ENCODE measurements at regions not wholly inside any gene's neighbourhood (a gene's known extent, or its start where the extent isn't known, plus 50 kb on each side); places are given as distances from the start of the nearest gene placed in this dataset.
"Not testable (repeated sequence)": the region's sequence is repeated elsewhere in the genome, so short reads cannot be mapped to it uniquely, and the experiment has no call there.

DNA sequence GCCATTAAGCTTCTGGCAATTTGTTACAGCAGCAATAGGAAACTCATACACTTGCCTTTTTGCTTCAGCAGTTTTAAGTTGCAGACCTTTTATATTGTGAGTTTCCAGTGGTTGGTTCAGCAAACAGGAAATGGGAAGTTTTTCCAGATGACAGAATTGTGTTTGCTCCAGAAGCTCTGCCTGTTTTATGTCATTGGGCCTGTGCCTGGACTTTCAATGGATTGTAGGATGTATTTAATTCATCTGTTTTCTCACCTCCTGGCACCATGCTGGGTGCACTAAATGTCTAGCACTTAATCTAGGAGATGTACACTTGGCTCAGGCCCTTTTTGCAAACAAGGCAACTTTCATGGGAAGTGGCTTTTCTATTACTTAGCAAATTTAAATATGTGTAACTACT is 100.4 kb upstream of the CLINT1 start:
- no peak for DNase-seq

DNA sequence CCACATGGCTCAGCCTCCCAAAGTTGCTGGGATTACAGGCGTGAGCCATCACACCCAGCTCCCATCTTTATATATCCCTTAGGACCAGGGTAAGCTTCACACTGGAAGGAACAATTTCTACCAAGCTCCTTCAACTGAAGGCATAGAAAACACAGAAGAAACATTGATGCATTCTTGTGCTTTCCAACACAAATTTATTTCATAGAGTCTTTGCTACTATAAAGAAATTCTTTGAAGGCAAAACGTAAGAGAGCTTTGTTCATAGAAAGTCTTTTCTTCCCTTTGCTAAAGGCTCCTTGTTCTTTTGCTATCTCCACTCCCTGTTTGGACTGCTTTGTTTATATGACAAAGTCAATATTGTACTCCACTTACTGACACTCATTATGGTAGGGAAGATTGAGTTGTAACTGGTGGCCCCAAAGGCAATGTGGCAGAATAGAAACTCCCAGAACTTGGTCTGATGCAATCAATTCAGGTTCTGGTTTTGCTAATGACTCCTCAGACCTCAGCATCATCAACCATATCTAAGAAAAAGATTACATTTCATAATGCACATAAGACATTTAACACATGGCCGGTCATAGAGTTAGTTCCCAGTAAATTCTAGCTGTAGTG is 97.4 kb upstream of the CLINT1 start:
- DNase-seq: no peak

DNA sequence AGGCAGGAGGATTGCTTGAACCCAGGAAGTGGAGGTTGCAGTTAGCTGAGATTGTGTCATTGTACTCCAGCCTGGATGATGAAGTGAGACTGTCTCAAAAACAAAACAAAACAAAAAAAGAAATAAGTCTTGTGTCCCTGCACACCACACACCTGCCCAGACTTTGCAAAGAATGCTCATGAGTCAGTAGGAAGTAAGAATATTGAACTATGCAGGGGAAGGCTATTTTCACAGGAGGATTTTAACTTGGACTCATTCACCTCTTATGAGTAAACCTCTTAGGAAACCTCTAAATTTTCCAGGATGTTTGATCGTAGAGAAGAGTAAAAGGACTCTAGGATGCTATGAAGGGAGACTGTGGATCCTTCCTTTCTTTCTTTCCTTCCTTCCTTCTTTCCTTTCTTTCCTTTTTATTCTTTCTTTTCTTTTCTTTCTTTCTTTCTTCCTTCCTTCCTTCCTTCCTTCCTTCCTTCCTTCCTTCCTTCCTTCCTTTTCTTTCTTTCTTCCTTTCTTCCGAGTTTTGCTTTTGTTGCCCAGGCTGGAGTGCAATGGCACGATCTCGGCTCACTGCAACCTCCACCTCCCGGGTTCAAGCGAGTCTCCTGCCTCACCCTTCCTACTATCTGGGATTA is 96.7 kb upstream of the CLINT1 start:
- DNase-seq: no peak

DNA sequence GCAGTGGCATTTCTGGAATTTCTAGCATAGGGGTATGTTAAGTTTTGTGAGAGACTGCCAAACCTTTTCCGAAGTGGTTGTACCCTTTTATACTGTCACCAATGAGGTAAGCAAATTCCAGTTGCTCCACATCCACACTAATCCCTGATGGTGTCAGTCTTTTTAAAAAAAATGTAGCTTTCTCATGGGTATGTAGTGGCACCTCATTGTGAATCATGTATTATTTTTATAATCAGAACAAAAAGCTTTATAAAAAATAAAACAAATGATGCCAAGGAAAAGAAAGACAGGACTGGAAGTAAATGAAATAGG is 93.4 kb upstream of the CLINT1 start:
- no peak for DNase-seq

DNA sequence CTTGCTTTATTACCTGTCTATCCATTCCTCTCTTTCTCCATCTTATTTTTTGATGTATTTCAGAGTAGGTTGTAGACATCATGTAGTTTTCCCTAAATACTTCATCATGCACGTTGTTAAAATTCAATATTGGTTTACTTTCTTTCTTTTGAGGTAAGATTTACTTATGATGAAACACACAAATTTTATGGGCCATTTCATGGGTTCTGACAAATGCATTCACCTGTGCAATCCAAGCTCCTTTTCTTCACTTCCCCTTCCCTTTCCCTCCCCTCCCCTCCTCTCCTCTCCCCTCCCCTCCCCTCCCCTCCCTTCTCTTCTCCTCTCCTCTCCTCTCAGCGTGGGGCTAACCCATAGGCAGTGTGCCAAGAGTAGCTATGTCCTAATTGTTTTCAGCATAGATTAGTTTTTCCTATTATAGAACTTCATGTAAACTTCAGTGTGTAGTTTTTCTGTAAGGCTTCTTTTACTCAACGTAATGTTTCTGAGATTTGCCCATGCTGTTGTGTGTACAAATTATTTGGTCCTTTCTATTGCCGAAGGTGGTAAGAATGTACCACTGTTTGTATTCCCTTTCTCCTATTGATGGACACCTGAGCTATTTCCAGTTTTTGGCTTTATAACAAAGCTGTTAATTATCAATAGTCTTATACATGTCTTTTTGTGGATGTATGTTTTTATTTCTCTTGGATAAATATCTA is 92.9 kb upstream of the CLINT1 start:
- DNase-seq: no peak

DNA sequence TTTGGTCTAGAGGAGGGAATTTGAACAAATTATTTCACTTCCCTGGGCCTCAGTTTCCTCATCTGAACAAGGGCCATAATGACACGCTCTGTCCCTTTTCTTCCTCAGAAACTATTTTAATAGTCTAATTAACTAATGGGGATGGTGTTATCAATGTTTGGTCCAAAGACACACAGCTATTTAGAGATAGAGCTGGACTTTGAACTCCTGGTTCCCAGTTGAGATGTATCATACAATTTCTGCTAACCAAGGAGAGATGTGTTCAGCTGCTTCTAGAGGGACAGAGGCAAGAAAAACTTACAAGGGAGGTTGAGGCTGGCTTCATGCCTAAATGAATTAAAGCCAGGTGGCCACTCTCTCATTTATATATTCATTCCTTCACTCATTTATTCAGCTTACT is 90.6 kb upstream of the CLINT1 start:
- no peak for DNase-seq

DNA sequence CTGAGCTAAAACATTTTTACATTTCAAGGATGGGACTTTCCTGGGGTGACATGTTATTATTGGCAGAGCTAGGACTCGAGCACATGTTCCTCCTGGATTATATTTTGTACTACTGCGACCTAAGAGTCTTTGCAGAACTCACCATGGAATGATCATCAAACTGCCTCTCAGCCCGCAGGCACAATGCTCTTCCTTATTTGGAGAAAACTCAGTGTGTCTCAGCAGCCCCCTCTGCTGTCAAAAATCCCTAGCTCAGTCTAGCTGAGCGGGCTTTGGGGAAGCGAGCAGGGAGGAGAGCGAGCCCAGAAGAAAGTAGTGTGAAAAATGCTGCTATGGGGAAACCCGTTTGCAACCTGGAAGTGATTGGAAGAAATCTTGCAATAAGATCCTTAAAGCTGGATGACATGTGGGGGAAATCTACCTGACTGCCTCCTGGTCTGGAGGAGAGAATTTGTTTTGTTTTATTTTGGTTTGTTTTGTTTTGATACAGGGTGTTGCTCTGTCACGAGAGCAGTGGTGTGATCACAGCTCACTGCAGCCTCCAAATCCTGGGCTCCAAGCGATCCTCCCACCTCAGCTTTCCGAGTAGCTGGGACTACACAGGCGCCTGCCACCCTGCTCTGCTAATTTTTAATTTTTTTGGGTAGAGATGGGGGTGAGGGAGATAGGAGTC is 89.9 kb upstream of the CLINT1 start:
- DNase-seq: no peak

DNA sequence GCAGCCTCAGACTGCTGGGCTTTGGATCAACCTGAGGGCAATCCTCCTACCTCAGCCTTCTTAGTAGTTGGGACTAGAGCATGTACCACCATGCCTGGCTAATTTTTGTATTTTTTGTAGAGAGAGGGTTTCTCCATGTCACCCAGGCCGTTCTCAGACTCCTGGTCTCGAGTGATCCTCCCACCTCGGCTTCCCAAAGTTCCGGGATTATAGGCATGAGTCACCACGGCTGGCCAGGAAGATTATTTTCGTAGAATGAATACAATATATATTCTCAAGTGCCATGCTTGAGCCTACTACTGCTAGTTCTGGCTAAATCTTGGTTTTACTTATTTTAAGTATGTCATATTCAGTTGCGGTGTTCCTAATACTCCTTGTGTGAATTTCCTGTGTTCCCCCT is 88.2 kb upstream of the CLINT1 start:
- DNase-seq: no peak

DNA sequence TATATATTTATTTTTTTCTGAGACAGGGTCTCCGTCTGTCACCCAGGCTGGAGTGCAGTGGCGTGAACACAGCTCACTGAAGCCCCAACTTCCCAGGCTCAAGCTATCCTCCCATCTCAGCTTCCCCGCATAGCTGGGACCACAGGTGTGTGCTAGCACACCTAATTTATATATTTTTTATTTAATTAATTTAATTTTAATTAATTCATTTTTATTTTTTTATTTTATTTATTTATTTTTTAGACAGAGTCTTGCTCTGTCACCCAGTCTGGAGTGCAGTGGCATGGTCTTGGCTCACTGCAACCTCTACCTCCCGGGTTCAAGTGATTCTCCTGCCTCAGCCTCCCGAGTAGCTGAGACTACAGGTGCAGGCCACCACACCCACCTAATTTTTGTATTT is 86.9 kb upstream of the CLINT1 start:
- DNase-seq: not testable (repeated sequence)

DNA sequence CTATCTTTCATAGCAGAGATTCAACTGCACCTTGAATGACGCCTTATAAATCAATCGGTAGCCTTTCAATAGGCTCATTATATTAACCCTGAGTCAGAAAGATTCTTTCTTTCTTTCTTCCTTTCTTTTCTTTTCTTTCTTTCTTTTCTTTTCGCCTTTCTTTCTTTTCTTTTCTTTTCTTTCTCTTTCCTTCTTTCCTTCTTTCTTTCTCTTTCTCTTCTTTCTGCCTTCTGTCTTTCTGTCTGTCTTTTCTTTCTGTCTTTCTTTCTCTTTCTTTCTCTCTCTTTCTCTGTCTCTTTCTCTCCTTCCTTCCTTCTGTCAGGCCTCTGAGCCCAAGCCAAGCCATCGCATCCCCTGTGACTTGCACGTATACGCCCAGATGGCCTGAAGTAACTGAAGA is 86.0 kb upstream of the CLINT1 start:
- DNase-seq: no peak

DNA sequence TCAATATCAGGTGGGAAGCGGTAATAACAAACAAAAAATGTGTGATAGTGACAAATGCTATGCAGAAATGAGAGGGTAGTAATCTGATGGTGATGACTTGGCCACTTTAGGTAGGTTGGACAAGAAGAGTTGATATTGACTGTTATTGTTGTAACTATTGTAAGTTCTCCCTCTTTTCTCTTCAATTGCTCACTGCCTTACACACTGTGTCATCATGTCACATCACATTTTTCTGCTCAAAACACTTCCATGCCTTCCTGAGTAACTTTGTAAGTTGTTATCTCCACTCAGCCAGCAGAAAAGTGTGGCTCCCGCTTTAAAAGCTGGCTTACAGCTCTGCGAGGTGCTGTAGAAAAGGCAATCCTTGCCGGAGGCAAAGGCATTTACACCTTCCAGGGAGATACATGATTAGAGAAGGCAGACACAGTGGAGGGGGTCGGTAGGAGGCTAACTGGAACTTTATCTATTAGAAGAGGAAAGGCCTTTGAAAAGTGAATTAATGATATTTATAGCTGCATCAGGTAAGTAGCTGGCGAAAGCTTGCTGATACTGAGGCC is 85.2 kb upstream of the CLINT1 start:
- DNase-seq: no peak

DNA sequence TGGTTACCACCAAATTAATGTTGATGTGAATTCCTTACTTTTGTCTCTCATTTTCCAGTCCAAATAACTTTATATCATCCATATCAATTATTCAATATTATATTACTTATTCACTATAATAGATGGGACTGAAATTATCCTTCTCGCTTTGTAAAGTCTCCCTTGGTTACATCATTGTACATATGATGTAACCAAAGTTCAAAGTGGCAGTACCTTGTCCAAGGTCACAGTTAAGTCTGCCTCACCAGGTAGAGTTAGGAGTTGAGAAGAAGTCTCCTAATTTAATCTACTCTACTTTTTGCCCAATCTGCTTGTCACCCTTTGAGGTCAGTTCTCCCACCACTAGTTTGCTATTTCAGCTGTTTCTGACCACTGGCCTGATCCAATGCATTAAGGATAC is 83.7 kb upstream of the CLINT1 start:
- DNase-seq: no peak

DNA sequence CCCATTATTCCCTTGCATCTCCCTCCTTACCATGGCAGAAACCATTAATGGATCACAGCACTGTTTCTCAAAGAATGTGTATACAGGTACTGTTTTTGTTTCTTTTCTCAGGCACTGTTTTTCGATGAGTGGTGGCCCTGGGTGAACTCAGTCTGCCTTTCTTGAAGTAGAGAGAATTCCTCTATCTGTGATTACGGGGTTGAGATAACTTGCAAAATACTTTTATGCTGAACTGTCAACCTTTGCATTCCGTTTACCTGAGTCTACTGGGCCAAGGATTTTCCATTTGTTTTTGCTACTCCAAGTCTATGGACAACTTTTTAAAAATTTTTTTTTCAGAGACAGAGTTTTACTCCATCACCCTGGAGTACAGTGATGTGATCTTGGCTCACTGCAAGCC is 82.7 kb upstream of the CLINT1 start:
- no peak for DNase-seq

DNA sequence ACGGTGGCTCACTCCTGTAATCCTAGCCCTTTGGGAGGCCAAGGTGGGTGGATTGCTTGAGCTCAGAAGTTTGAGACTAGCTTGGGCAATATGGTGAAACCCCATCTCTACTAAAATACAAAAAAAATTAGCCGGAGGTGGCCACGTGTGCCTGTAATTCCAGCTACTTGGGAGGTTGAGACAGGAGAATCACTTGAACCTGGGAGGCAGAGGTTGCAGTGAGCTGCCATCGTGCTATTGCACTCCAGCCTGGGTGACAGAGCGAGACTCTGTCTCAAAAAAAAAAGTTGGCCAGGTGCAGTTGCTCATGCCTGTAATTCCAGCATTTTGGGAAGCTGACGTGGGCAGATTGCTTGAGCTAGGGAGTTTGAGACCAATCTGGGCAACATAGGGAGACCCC is 79.2 kb upstream of the CLINT1 start:
- DNase-seq: not testable (repeated sequence)

DNA sequence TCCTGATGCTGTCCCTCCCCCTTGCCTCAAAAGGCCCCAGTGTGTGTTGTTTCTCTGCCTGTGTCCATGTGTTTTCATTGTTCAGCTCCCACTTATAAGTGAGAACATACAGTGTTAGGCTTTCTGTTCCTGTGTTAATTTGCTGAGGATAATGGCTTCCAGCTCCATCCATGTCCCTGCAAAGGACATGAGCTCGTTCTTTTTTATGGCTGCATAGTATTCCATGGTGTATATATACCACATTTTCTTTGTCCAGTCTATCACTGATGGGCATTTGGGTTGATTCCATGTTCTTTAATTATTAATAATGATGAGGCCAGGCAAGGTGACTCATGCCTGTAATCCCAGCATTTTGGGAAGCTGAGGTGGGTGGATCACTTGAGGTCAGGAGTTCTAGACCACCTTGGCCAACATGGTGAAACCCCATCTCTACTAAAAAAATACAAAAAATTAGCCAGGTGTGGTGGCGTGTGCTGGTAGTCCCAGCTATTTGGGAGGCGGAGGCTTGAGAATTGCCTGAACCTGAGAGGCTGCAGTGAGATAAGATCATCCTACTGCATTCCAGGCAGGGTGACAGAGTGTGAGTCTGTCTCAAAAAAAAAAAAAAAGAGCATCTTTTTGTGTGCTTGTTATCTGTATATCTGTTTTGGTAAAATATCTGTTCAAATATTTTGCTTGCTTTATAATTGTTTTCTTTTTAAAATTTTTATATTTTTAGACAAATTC is 78.0 kb upstream of the CLINT1 start:
- DNase-seq: not testable (repeated sequence)

DNA sequence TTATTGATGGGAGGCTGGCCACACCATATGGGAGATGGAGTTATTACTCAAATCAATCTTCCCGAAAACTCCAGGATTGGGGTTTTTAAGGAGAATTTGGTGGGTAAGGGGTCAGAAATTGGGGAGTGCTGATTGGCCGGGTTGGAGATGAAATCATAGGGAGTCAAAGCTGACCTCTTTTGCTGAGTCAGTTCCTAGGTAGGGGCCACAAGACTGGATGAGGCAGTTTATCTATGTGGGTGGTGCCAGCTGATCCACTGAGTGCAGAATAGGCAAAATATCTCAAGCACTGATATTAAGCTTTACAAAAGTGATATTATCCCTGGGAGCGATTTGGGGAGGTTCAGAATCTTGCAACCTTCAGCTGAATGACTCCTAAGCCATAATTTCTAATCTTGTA is 75.7 kb upstream of the CLINT1 start:
- no peak for DNase-seq

DNA sequence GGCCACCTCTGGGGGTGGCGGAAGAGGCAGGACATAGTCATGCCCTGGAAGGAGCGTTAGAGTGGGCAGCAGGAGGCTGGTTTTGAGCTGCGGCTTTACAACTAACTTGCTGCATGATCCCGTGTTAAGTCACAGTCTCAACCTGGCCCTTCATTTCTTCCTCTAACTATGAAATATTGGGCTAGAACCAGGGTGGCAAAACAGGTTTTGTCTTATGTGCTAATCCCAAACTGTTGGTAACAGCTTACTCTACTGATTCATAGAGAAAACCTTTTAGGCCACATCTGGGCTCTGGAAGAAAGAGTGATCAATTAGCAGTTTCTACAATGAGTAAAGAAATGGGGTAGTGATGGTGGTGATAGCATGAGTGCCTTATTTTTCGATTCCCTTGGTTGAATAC is 74.1 kb upstream of the CLINT1 start:
- DNase-seq: no peak

DNA sequence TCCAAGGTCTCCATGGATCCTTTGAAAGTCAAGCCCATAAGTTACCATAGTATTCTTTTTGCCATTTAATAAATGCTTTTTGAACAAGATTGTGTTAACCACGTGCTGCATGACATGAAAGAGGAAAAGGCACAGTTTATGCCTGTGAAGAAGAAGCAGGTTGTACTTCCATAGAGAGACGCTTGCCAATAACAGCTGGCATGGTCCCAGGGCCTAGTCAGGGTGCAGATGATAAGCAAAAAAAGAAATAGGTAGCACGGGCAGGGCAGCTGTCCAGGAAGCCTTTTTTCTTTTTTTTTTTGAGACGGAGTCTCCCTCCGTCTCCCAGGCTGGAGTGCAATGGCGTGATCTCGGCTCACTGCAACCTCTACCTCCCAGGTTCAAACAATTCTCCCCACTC is 71.8 kb upstream of the CLINT1 start:
- DNase-seq: no peak

DNA sequence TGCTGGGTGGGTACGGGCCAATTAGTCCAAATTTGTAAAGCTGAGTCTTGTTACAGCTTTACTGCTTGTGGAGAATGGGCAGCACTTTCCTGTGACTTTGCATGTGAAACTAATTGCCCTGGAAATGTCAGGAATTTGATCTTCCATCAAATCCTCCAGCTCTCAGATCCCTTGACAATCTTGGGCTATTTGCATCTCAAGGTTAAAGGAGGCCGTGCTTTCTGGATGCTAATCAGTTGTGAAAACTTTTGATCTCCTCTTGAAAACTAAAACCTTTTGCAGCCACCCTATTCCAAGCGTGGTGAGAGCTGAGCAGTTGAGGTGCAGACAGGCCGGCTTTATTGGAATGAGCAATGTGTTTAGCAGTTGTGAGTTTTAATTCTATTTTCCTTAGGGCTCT is 68.0 kb upstream of the CLINT1 start:
- DNase-seq: no peak

DNA sequence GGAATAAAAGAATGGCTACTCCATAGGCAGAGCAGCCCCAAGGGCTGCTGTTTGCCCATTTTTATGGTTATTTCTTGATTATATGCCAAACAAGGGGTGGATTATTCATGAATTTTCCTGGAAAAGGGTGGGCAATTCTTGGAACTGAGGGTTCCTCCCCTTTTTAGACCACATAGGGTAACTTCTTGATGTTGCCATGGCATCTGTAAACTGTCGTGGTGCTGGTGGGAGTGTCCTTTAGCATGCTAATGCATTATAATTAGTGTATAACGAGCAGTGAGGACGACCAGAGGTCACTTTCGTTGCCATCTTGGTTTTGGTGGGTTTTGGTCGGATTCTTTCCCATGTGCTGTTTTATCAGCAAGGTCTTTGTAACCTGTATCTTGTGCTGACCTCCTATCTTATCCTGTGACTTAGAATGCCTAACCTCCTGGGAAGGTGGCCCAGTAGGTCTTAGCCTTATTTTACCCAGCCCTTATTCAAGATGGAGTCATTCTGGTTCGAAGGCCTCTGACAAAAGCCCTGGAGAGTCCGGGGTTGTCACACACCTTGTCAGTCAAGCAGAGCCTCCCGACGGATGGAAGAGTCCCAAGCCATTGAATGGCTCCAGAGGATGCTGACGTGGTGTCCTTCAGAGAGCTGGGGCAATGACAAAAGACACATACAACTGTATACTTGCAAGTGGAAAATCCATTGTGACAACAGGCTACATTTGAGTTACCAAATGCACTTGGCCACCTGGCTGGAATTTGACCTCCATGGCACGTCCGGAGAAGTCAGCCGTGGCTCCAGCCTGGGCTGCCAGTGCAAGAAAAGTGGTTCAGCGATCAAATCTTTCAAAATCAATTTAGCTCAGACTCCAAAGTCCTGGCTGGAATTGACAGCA is 67.1 kb upstream of the CLINT1 start:
- DNase-seq: no peak

DNA sequence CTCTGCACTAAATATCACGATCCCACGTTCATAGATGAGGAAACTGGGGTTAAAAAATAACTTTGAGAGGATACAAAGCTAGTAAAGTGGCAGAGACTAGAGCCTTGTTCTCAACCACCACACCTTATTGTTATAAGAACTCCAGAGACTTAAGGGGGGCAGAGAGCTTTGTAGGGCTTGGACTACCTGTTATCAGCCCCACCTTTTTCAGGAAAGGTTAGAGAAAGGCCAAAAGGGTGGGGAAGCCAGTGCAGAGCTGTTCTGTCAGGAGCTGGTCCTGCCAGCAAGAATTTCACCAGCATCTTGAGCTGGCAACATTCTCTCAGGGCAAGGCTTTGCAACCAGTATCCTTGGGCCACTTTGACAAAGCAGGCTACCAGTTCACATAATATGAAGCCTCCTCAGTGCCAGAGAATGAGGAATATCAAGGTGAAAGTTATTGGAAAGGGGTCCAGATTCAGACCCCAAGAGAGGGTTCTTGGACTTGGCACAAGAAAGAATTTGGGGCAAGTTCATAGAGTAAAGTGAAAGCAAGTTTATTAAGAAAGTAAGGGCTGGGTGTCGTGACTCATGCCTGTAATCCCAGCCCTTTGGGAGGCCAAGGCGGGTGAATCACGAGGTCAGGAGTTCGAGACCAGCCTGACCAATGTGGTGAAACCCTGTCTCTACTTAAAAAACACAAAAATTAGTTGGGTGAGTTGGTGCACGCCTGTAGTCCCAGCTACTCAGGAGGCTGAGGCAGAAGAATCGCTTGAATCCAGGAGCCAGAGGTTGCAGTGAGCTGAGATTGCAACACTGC is 66.2 kb upstream of the CLINT1 start:
- no peak for DNase-seq

All from 8988T (cell line).